ENCODE measurements at regions not wholly inside any gene's neighbourhood (a gene's known extent, or its start where the extent isn't known, plus 50 kb on each side); places are given as distances from the start of the nearest gene placed in this dataset.
"Not testable (repeated sequence)": the region's sequence is repeated elsewhere in the genome, so short reads cannot be mapped to it uniquely, and the experiment has no call there.

- not testable (repeated sequence) for H3K27me3 ChIP-seq (ENCODE audit: control insufficient read depth in 3 of 3, insufficient read depth in 3 of 3, low read length in 3 of 3); FAIRE-seq; DNase-seq
These were observed 4380.8 kb upstream of the TPTE start for GRCh38 chr21:6140467-6141137.

GRCh38 chr21:6141138-6141474 lies 4380.3 kb upstream of the TPTE start:
- WGBS, 3 donors: no CpG with 5 or more reads among the region's 14 CpGs
- not testable (repeated sequence) for DNase-seq; H3K27me3 ChIP-seq (ENCODE audit: control insufficient read depth in 3 of 3, insufficient read depth in 3 of 3, low read length in 3 of 3); H3K36me3 ChIP-seq (ENCODE audit: control insufficient read depth in 3 of 3, insufficient read depth in 2 of 3, low read depth in 1 of 3, low read length in 3 of 3); H3K27ac ChIP-seq (ENCODE audit: low read depth in 1 of 3, low read length in 2 of 3); H3K4me3 ChIP-seq (ENCODE audit: low read depth in 1 of 3, low read length in 3 of 3); H3K4me1 ChIP-seq (ENCODE audit: control insufficient read depth in 3 of 3, insufficient read depth in 2 of 3, low read depth in 1 of 3, low read length in 2 of 3); H3K9me3 ChIP-seq (ENCODE audit: control insufficient read depth in 2 of 2, insufficient read depth in 1 of 2, low read depth in 1 of 2, low read length in 1 of 2); FAIRE-seq

More at GRCh38 chr21:6140467-6141137, 4380.8 kb upstream of the TPTE start:
- not testable (repeated sequence) for H3K4me1 ChIP-seq (ENCODE audit: control insufficient read depth in 3 of 3, insufficient read depth in 2 of 3, low read depth in 1 of 3, low read length in 2 of 3); H3K36me3 ChIP-seq (ENCODE audit: control insufficient read depth in 3 of 3, insufficient read depth in 2 of 3, low read depth in 1 of 3, low read length in 3 of 3); H3K9me3 ChIP-seq (ENCODE audit: control insufficient read depth in 2 of 2, insufficient read depth in 1 of 2, low read depth in 1 of 2, low read length in 1 of 2); H3K27ac ChIP-seq (ENCODE audit: low read depth in 1 of 3, low read length in 2 of 3); H3K4me3 ChIP-seq (ENCODE audit: low read depth in 1 of 3, low read length in 3 of 3)
- no CpG with 5 or more reads among the region's 27 CpGs for WGBS, 3 donors

GRCh38 chr21:6153154-6153553 lies 4368.2 kb upstream of the TPTE start:
- H3K9me3 ChIP-seq (ENCODE audit: control insufficient read depth in 2 of 2, insufficient read depth in 1 of 2, low read depth in 1 of 2, low read length in 1 of 2); H3K4me1 ChIP-seq (ENCODE audit: control insufficient read depth in 3 of 3, insufficient read depth in 2 of 3, low read depth in 1 of 3, low read length in 2 of 3); H3K4me3 ChIP-seq (ENCODE audit: low read depth in 1 of 3, low read length in 3 of 3); FAIRE-seq; DNase-seq; H3K27ac ChIP-seq (ENCODE audit: low read depth in 1 of 3, low read length in 2 of 3); H3K27me3 ChIP-seq (ENCODE audit: control insufficient read depth in 3 of 3, insufficient read depth in 3 of 3, low read length in 3 of 3); H3K36me3 ChIP-seq (ENCODE audit: control insufficient read depth in 3 of 3, insufficient read depth in 2 of 3, low read depth in 1 of 3, low read length in 3 of 3): not testable (repeated sequence)
- WGBS, 3 donors: no CpG with 5 or more reads among the region's 4 CpGs

- not testable (repeated sequence) for H3K4me1 ChIP-seq (ENCODE audit: control insufficient read depth in 3 of 3, insufficient read depth in 2 of 3, low read depth in 1 of 3, low read length in 2 of 3); H3K36me3 ChIP-seq (ENCODE audit: control insufficient read depth in 3 of 3, insufficient read depth in 2 of 3, low read depth in 1 of 3, low read length in 3 of 3); H3K27ac ChIP-seq (ENCODE audit: low read depth in 1 of 3, low read length in 2 of 3); H3K9me3 ChIP-seq (ENCODE audit: control insufficient read depth in 2 of 2, insufficient read depth in 1 of 2, low read depth in 1 of 2, low read length in 1 of 2); FAIRE-seq; H3K4me3 ChIP-seq (ENCODE audit: low read depth in 1 of 3, low read length in 3 of 3); H3K27me3 ChIP-seq (ENCODE audit: control insufficient read depth in 3 of 3, insufficient read depth in 3 of 3, low read length in 3 of 3); DNase-seq
- 0 to 8% methylated on average over 3 to 6 of the region's 30 CpGs; no CpG with 5 or more reads in 1 of the 3 donors for WGBS, 3 donors
These were observed 4366.7 kb upstream of the TPTE start for GRCh38 chr21:6154524-6155320.

- not testable (repeated sequence) for H3K4me1 ChIP-seq (ENCODE audit: control insufficient read depth in 3 of 3, insufficient read depth in 2 of 3, low read depth in 1 of 3, low read length in 2 of 3); H3K9me3 ChIP-seq (ENCODE audit: control insufficient read depth in 2 of 2, insufficient read depth in 1 of 2, low read depth in 1 of 2, low read length in 1 of 2); FAIRE-seq; DNase-seq; H3K27me3 ChIP-seq (ENCODE audit: control insufficient read depth in 3 of 3, insufficient read depth in 3 of 3, low read length in 3 of 3); H3K27ac ChIP-seq (ENCODE audit: low read depth in 1 of 3, low read length in 2 of 3); H3K4me3 ChIP-seq (ENCODE audit: low read depth in 1 of 3, low read length in 3 of 3); H3K36me3 ChIP-seq (ENCODE audit: control insufficient read depth in 3 of 3, insufficient read depth in 2 of 3, low read depth in 1 of 3, low read length in 3 of 3)
- WGBS, 3 donors: 93% methylated on average over 5 of the region's 27 CpGs; no CpG with 5 or more reads in 2 of the 3 donors
These were observed 4364.5 kb upstream of the TPTE start for GRCh38 chr21:6156712-6157389.

- not testable (repeated sequence) for H3K9me3 ChIP-seq (ENCODE audit: control insufficient read depth in 2 of 2, insufficient read depth in 1 of 2, low read depth in 1 of 2, low read length in 1 of 2); DNase-seq; H3K27me3 ChIP-seq (ENCODE audit: control insufficient read depth in 3 of 3, insufficient read depth in 3 of 3, low read length in 3 of 3); FAIRE-seq; H3K4me3 ChIP-seq (ENCODE audit: low read depth in 1 of 3, low read length in 3 of 3); H3K4me1 ChIP-seq (ENCODE audit: control insufficient read depth in 3 of 3, insufficient read depth in 2 of 3, low read depth in 1 of 3, low read length in 2 of 3); H3K27ac ChIP-seq (ENCODE audit: low read depth in 1 of 3, low read length in 2 of 3); H3K36me3 ChIP-seq (ENCODE audit: control insufficient read depth in 3 of 3, insufficient read depth in 2 of 3, low read depth in 1 of 3, low read length in 3 of 3)
- WGBS, 3 donors: 74 to 80% methylated on average over 1 to 4 of the region's 11 CpGs; no CpG with 5 or more reads in 1 of the 3 donors
These were observed 4363.9 kb upstream of the TPTE start for GRCh38 chr21:6157515-6157914.

GRCh38 chr21:6158171-6158570 lies 4363.2 kb upstream of the TPTE start:
- not testable (repeated sequence) for H3K4me3 ChIP-seq (ENCODE audit: low read depth in 1 of 3, low read length in 3 of 3); FAIRE-seq; H3K36me3 ChIP-seq (ENCODE audit: control insufficient read depth in 3 of 3, insufficient read depth in 2 of 3, low read depth in 1 of 3, low read length in 3 of 3); H3K27ac ChIP-seq (ENCODE audit: low read depth in 1 of 3, low read length in 2 of 3); H3K27me3 ChIP-seq (ENCODE audit: control insufficient read depth in 3 of 3, insufficient read depth in 3 of 3, low read length in 3 of 3); H3K9me3 ChIP-seq (ENCODE audit: control insufficient read depth in 2 of 2, insufficient read depth in 1 of 2, low read depth in 1 of 2, low read length in 1 of 2); H3K4me1 ChIP-seq (ENCODE audit: control insufficient read depth in 3 of 3, insufficient read depth in 2 of 3, low read depth in 1 of 3, low read length in 2 of 3); DNase-seq
- 100% methylated on average over 1 to 2 of the region's 9 CpGs; no CpG with 5 or more reads in 1 of the 3 donors for WGBS, 3 donors
